GM23338 (cell line): ENCODE measurements at regions not wholly inside any gene's neighbourhood (a gene's known extent, or its start where the extent isn't known, plus 50 kb on each side); places are given as distances from the start of the nearest gene placed in this dataset.

Experiments
- CREB1 ChIP-seq: fragments of 250-450 bp; sonication (Bioruptor Pico); IDR thresholded peaks from 2 replicates; pipeline ENCODE4 v1.5.0; 2020; ENCODE audit warnings: low read depth, mild to moderate bottlenecking, moderate library complexity
- EZH2 ChIP-seq: fragments of 200-600 bp; sonication (generic); IDR thresholded peaks from one replicate; pipeline ENCODE4 v1.8.0; 2017; ENCODE audit warnings: antibody characterized with exemption, mild to moderate bottlenecking, low read depth; ENCODE audit not compliant: unreplicated experiment
- EZH2phosphoT487 ChIP-seq: fragments of 200-600 bp; sonication (generic); IDR thresholded peaks from one replicate; pipeline ENCODE4 v1.8.1; 2018; ENCODE audit warnings: antibody characterized with exemption; ENCODE audit not compliant: unreplicated experiment
- JUNB ChIP-seq: IDR thresholded peaks from one replicate; pipeline ENCODE4 v1.6.1; 2016; ENCODE audit warnings: antibody characterized with exemption; ENCODE audit not compliant: unreplicated experiment
- NANOG ChIP-seq: IDR thresholded peaks from 2 replicates; pipeline ENCODE4 v1.6.1; 2016; ENCODE audit warnings: antibody characterized with exemption, borderline replicate concordance
- POLR2AphosphoS5 ChIP-seq: IDR thresholded peaks from 2 replicates; pipeline ENCODE4 v1.6.1; 2016; ENCODE audit warnings: antibody characterized with exemption, low read depth
- ZNF114 ChIP-seq: fragments of 250-450 bp; sonication (Bioruptor Pico); IDR thresholded peaks from 2 replicates; pipeline ENCODE4 v1.5.0; 2020; ENCODE audit warnings: mild to moderate bottlenecking, moderate library complexity
- ZNF331 ChIP-seq: fragments of 250-450 bp; sonication (Bioruptor Pico); IDR thresholded peaks from 2 replicates; pipeline ENCODE4 v1.5.0; 2020; ENCODE audit warnings: low read depth, mild to moderate bottlenecking, moderate library complexity
- TF ChIP-seq, protein P1 (sequence below), 2 experiments: fragments of 200-600 bp in 1 of 2; sonication (generic) in 1 of 2; conservative IDR thresholded peaks; 2 replicates each; pipeline versions ENCODE4 v1.5.1 to v1.6.1; 2016 to 2017; ENCODE audit warnings: antibody characterized with exemption in 2 of 2, low read depth in 2 of 2, mild to moderate bottlenecking in 2 of 2, moderate library complexity in 1 of 2
- TF ChIP-seq, protein P2 (sequence below): IDR thresholded peaks from one replicate; pipeline ENCODE4 v1.6.1; 2018; ENCODE audit warnings: antibody characterized with exemption; ENCODE audit not compliant: unreplicated experiment
- TF ChIP-seq, protein P3 (sequence below): IDR thresholded peaks from 2 replicates; pipeline ENCODE4 v1.6.1; 2016; ENCODE audit warnings: antibody characterized with exemption
- TF ChIP-seq, protein P4 (sequence below): fragments of 250-450 bp; sonication (Bioruptor Pico); IDR thresholded peaks from 2 replicates; pipeline ENCODE4 v1.5.0; 2020; ENCODE audit warnings: mild to moderate bottlenecking, moderate library complexity

DNA sequence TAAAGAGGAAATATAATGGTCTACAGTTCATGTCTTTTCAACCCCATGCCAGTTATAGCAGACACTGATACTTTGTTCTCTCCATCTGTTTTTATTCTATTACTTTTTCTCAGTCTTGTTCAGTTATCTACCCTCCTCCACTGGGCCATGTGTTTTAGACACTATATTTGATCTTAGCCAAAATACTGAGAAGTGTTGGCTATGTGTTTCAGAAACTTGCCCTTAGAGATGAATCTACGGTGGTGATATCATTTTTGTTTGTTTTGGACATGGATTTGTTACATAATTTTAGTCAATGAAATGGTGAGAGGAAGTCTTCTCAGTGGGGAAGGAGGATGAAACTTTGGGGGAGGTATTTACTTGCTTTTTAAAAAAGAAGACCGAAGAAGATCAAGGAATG lies 211.5 kb upstream of the DDX53 start:
- TF ChIP-seq, protein P1, sequence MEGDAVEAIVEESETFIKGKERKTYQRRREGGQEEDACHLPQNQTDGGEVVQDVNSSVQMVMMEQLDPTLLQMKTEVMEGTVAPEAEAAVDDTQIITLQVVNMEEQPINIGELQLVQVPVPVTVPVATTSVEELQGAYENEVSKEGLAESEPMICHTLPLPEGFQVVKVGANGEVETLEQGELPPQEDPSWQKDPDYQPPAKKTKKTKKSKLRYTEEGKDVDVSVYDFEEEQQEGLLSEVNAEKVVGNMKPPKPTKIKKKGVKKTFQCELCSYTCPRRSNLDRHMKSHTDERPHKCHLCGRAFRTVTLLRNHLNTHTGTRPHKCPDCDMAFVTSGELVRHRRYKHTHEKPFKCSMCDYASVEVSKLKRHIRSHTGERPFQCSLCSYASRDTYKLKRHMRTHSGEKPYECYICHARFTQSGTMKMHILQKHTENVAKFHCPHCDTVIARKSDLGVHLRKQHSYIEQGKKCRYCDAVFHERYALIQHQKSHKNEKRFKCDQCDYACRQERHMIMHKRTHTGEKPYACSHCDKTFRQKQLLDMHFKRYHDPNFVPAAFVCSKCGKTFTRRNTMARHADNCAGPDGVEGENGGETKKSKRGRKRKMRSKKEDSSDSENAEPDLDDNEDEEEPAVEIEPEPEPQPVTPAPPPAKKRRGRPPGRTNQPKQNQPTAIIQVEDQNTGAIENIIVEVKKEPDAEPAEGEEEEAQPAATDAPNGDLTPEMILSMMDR (conservative IDR thresholded peaks at IDR 0.05; ENCODE audit: low read depth in 2 of 2), result no peak
- TF ChIP-seq EZH2phosphoT487 (no peak), EZH2 (no peak), POLR2AphosphoS5 (no peak), JUNB (no peak), NANOG (no peak), CREB1 (CRISPR knock-in tag) (no peak), ZNF114 (CRISPR knock-in tag) (no peak), ZNF331 (CRISPR knock-in tag) (no peak)
- TF ChIP-seq, protein P2, sequence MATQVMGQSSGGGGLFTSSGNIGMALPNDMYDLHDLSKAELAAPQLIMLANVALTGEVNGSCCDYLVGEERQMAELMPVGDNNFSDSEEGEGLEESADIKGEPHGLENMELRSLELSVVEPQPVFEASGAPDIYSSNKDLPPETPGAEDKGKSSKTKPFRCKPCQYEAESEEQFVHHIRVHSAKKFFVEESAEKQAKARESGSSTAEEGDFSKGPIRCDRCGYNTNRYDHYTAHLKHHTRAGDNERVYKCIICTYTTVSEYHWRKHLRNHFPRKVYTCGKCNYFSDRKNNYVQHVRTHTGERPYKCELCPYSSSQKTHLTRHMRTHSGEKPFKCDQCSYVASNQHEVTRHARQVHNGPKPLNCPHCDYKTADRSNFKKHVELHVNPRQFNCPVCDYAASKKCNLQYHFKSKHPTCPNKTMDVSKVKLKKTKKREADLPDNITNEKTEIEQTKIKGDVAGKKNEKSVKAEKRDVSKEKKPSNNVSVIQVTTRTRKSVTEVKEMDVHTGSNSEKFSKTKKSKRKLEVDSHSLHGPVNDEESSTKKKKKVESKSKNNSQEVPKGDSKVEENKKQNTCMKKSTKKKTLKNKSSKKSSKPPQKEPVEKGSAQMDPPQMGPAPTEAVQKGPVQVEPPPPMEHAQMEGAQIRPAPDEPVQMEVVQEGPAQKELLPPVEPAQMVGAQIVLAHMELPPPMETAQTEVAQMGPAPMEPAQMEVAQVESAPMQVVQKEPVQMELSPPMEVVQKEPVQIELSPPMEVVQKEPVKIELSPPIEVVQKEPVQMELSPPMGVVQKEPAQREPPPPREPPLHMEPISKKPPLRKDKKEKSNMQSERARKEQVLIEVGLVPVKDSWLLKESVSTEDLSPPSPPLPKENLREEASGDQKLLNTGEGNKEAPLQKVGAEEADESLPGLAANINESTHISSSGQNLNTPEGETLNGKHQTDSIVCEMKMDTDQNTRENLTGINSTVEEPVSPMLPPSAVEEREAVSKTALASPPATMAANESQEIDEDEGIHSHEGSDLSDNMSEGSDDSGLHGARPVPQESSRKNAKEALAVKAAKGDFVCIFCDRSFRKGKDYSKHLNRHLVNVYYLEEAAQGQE, result no peak
- TF ChIP-seq, protein P3, sequence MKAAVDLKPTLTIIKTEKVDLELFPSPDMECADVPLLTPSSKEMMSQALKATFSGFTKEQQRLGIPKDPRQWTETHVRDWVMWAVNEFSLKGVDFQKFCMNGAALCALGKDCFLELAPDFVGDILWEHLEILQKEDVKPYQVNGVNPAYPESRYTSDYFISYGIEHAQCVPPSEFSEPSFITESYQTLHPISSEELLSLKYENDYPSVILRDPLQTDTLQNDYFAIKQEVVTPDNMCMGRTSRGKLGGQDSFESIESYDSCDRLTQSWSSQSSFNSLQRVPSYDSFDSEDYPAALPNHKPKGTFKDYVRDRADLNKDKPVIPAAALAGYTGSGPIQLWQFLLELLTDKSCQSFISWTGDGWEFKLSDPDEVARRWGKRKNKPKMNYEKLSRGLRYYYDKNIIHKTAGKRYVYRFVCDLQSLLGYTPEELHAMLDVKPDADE, result no peak
- TF ChIP-seq, protein P4, sequence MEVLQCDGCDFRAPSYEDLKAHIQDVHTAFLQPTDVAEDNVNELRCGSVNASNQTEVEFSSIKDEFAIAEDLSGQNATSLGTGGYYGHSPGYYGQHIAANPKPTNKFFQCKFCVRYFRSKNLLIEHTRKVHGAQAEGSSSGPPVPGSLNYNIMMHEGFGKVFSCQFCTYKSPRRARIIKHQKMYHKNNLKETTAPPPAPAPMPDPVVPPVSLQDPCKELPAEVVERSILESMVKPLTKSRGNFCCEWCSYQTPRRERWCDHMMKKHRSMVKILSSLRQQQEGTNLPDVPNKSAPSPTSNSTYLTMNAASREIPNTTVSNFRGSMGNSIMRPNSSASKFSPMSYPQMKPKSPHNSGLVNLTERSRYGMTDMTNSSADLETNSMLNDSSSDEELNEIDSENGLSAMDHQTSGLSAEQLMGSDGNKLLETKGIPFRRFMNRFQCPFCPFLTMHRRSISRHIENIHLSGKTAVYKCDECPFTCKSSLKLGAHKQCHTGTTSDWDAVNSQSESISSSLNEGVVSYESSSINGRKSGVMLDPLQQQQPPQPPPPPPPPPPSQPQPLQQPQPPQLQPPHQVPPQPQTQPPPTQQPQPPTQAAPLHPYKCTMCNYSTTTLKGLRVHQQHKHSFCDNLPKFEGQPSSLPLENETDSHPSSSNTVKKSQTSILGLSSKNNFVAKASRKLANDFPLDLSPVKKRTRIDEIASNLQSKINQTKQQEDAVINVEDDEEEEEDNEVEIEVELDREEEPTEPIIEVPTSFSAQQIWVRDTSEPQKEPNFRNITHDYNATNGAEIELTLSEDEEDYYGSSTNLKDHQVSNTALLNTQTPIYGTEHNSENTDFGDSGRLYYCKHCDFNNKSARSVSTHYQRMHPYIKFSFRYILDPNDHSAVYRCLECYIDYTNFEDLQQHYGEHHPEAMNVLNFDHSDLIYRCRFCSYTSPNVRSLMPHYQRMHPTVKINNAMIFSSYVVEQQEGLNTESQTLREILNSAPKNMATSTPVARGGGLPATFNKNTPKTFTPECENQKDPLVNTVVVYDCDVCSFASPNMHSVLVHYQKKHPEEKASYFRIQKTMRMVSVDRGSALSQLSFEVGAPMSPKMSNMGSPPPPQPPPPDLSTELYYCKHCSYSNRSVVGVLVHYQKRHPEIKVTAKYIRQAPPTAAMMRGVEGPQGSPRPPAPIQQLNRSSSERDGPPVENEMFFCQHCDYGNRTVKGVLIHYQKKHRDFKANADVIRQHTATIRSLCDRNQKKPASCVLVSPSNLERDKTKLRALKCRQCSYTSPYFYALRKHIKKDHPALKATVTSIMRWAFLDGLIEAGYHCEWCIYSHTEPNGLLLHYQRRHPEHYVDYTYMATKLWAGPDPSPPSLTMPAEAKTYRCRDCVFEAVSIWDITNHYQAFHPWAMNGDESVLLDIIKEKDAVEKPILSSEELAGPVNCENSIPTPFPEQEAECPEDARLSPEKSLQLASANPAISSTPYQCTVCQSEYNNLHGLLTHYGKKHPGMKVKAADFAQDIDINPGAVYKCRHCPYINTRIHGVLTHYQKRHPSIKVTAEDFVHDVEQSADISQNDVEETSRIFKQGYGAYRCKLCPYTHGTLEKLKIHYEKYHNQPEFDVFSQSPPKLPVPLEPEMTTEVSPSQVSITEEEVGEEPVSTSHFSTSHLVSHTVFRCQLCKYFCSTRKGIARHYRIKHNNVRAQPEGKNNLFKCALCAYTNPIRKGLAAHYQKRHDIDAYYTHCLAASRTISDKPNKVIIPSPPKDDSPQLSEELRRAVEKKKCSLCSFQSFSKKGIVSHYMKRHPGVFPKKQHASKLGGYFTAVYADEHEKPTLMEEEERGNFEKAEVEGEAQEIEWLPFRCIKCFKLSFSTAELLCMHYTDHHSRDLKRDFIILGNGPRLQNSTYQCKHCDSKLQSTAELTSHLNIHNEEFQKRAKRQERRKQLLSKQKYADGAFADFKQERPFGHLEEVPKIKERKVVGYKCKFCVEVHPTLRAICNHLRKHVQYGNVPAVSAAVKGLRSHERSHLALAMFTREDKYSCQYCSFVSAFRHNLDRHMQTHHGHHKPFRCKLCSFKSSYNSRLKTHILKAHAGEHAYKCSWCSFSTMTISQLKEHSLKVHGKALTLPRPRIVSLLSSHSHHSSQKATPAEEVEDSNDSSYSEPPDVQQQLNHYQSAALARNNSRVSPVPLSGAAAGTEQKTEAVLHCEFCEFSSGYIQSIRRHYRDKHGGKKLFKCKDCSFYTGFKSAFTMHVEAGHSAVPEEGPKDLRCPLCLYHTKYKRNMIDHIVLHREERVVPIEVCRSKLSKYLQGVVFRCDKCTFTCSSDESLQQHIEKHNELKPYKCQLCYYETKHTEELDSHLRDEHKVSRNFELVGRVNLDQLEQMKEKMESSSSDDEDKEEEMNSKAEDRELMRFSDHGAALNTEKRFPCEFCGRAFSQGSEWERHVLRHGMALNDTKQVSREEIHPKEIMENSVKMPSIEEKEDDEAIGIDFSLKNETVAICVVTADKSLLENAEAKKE, result no peak
